MM.1S (cell line): ENCODE measurements at regions not wholly inside any gene's neighbourhood (a gene's known extent, or its start where the extent isn't known, plus 50 kb on each side); places are given as distances from the start of the nearest gene placed in this dataset.

Experiments
- CTCF ChIP-seq: fragments of 300-600 bp; sonication (generic); IDR thresholded peaks from 2 replicates; pipeline ENCODE4 v1.5.1; 2016; ENCODE audit warnings: antibody characterized with exemption, low read length, mixed read lengths
- EZH2phosphoT487 ChIP-seq: fragments of 300-600 bp; sonication (generic); IDR thresholded peaks from 2 replicates; pipeline ENCODE4 v1.6.1; 2018; ENCODE audit warnings: antibody characterized with exemption, low read length

GRCh38 chr5:104189031-104189430 lies 626.4 kb upstream of the NUDT12 start:
- TF ChIP-seq EZH2phosphoT487 (no peak), CTCF (no peak)
